ENCODE measurements at regions not wholly inside any gene's neighbourhood (a gene's known extent, or its start where the extent isn't known, plus 50 kb on each side); places are given as distances from the start of the nearest gene placed in this dataset.

- in situ Hi-C loops (cut with HindIII; ENCODE audit: low sequenced_read_pairs), result no loop called here
- no peak overlapping the region for H3K4me3 ChIP-seq (ENCODE audit: low read depth, low read length)
- no peak for TF ChIP-seq CTCF (IDR thresholded peaks at IDR 0.05; ENCODE audit: low read depth, low read length)
- no peak for DNase-seq (ENCODE audit: low read depth, low spot score)
Measured at GRCh38 chr6:159105716-159106115, 60.9 kb upstream of the TAGAP start.

- in situ Hi-C loops (cut with HindIII; ENCODE audit: low sequenced_read_pairs), result no loop called here
- TF ChIP-seq CTCF (IDR thresholded peaks at IDR 0.05; ENCODE audit: low read depth, low read length), result no peak
- DNase-seq (ENCODE audit: low read depth, low spot score), result no peak
- H3K4me3 ChIP-seq (ENCODE audit: low read depth, low read length), result no peak overlapping the region
Measured at GRCh38 chr6:159104931-159105330, 60.1 kb upstream of the TAGAP start.

GRCh38 chr6:159104163-159104925, 59.6 kb upstream of the TAGAP start:
- H3K4me3 ChIP-seq (ENCODE audit: low read depth, low read length), result no peak overlapping the region
- TF ChIP-seq CTCF (IDR thresholded peaks at IDR 0.05; ENCODE audit: low read depth, low read length), result peak; percentile 95
- in situ Hi-C loops (cut with HindIII; ENCODE audit: low sequenced_read_pairs), result no loop called here
- DNase-seq (ENCODE audit: low read depth, low spot score), result peak; percentile 41

- DNase-seq (ENCODE audit: low read depth, low spot score), result no peak
- H3K4me3 ChIP-seq (ENCODE audit: low read depth, low read length), result no peak overlapping the region
- in situ Hi-C loops (cut with HindIII; ENCODE audit: low sequenced_read_pairs), result no loop called here
- no peak for TF ChIP-seq CTCF (IDR thresholded peaks at IDR 0.05; ENCODE audit: low read depth, low read length)
Measured at GRCh38 chr6:159103396-159104162, 58.8 kb upstream of the TAGAP start.

GRCh38 chr6:159102373-159103160, 57.8 kb upstream of the TAGAP start:
- no peak for TF ChIP-seq CTCF (IDR thresholded peaks at IDR 0.05; ENCODE audit: low read depth, low read length)
- DNase-seq (ENCODE audit: low read depth, low spot score), result no peak
- no peak overlapping the region for H3K4me3 ChIP-seq (ENCODE audit: low read depth, low read length)
- in situ Hi-C loops (cut with HindIII; ENCODE audit: low sequenced_read_pairs), result no loop called here

- in situ Hi-C loops (cut with HindIII; ENCODE audit: low sequenced_read_pairs), result no loop called here
- H3K4me3 ChIP-seq (ENCODE audit: low read depth, low read length), result no peak overlapping the region
- DNase-seq (ENCODE audit: low read depth, low spot score), result no peak
- TF ChIP-seq CTCF (IDR thresholded peaks at IDR 0.05; ENCODE audit: low read depth, low read length), result no peak
Measured at GRCh38 chr6:159101656-159102055, 56.9 kb upstream of the TAGAP start.

Measured in astrocyte of the spinal cord (primary cell).